GM13977 (cell line): ENCODE measurements at regions not wholly inside any gene's neighbourhood (a gene's known extent, or its start where the extent isn't known, plus 50 kb on each side); places are given as distances from the start of the nearest gene placed in this dataset.
"Not testable (repeated sequence)": the region's sequence is repeated elsewhere in the genome, so short reads cannot be mapped to it uniquely, and the experiment has no call there.

Experiments used
- DNase-seq: peaks from one replicate; pipeline ENCODE4 v3.0.0; 2012; ENCODE audit warnings: low spot score
- in situ Hi-C: fragments of 300-500 bp; cut with MboI; formaldehyde crosslinking; loops from one replicate; pipeline ENCODE4 v1.12.0; 2022; ENCODE audit warnings: low sequenced_read_pairs, low pct_unique_long_range_greater_than_20kb, mixed read lengths, inconsistent platforms; ENCODE audit not compliant: unreplicated experiment
- TF ChIP-seq, protein P1 (sequence below): IDR thresholded peaks from 2 replicates; pipeline ENCODE4 v1.5.1; 2012; ENCODE audit warnings: mild to moderate bottlenecking, control low read depth; ENCODE audit not compliant: insufficient read depth; ENCODE audit errors: extremely low read depth, missing control alignments

DNA sequence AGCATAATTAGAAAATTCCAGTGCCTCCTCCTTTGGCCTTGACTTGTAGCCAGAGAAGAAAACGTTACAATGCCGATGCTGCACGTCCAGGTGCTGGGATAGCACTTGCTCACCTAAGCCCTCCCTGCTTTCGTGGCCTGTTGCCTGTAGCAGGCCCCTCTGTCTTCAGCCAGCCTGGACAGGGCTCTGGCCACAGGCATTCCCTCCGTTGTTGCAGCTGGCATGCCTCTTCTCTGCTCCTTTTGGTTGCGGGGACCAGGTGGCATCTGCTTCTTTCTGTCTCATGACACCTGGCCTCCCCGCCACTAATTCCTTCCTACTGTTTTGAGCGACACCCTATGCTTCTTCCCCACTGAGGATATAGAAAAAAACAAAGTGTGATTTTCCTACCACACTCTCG is 54.6 kb upstream of the MORC3 start:
- no peak for DNase-seq
- TF ChIP-seq, protein P1, sequence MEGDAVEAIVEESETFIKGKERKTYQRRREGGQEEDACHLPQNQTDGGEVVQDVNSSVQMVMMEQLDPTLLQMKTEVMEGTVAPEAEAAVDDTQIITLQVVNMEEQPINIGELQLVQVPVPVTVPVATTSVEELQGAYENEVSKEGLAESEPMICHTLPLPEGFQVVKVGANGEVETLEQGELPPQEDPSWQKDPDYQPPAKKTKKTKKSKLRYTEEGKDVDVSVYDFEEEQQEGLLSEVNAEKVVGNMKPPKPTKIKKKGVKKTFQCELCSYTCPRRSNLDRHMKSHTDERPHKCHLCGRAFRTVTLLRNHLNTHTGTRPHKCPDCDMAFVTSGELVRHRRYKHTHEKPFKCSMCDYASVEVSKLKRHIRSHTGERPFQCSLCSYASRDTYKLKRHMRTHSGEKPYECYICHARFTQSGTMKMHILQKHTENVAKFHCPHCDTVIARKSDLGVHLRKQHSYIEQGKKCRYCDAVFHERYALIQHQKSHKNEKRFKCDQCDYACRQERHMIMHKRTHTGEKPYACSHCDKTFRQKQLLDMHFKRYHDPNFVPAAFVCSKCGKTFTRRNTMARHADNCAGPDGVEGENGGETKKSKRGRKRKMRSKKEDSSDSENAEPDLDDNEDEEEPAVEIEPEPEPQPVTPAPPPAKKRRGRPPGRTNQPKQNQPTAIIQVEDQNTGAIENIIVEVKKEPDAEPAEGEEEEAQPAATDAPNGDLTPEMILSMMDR = no peak
- in situ Hi-C loops = no loop called here

GRCh38 chr21:36267828-36268227 is 52.2 kb upstream of the MORC3 start:
- DNase-seq, in situ Hi-C loops: not testable (repeated sequence)

GRCh38 chr21:36268264-36268663 is 51.7 kb upstream of the MORC3 start:
- DNase-seq, in situ Hi-C loops: not testable (repeated sequence)
